ENCODE measurements at regions not wholly inside any gene's neighbourhood (a gene's known extent, or its start where the extent isn't known, plus 50 kb on each side); places are given as distances from the start of the nearest gene placed in this dataset.

GRCh38 chr2:3962719-3963118 lies 259.3 kb downstream of the DCDC2C start:
- no peak for DNase-seq

DNA sequence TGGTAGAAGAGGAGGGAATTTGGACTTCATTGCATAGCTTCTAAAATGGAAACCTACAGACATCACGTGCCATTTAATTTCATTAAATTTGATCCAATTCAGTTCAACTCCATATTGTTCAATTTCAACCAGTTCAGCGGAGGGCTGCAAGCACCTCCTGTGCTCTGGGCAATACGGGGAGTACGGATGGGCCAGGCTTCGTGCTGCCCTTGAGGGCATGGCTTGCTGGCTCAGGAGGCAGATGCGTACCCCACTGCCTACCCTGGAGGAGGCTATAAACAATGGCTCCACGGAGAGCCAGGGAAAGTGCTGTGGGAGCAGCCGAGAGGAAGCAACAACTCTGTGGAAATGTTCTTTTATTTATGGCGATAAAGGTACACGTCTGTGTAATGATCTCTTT lies 261.8 kb downstream of the DCDC2C start:
- DNase-seq: no peak

DNA sequence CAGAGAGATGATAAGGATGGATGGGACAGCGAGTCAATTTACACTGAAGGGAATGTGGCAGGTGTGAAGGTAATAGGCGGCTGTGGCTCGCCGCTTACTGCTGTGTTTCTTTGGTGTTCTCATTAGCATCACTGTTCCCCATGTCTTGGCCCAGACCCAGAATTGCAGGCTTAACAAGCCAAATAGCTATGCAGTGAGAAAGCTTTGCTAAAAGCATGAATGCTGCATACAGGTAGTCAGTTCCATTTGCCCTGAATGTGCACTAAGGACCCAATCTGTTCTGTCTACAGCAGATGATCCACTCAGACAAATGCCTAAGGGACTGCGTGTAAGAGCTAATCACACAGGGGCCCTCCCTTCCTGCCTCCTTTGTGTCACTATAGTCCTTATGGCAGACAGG lies 262.6 kb downstream of the DCDC2C start:
- no peak for DNase-seq

GRCh38 chr2:3966470-3966869 lies 263.1 kb downstream of the DCDC2C start:
- no peak for DNase-seq

DNA sequence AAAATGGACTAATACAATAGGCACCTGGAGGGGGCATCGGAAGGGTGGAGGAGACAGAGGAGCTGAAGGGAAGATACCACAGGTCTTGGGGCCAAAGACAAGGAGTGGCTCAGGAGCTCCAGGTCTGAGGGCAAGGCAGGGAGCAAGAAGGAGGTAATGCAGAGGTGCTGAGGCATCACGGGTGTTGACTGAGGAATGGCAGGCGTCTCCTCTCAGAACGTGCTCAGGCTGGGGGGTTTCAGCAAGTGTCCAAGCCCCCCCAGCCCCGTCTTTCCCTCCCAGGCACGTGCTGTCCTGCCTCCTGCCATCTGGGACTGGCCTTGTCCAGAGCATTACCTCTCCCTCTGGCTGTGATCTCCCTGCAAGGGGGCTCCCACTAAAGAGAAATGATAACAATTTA lies 265.4 kb downstream of the DCDC2C start:
- DNase-seq: no peak

- DNase-seq: no peak
Observed at GRCh38 chr2:3970791-3971651, 267.6 kb downstream of the DCDC2C start.

DNA sequence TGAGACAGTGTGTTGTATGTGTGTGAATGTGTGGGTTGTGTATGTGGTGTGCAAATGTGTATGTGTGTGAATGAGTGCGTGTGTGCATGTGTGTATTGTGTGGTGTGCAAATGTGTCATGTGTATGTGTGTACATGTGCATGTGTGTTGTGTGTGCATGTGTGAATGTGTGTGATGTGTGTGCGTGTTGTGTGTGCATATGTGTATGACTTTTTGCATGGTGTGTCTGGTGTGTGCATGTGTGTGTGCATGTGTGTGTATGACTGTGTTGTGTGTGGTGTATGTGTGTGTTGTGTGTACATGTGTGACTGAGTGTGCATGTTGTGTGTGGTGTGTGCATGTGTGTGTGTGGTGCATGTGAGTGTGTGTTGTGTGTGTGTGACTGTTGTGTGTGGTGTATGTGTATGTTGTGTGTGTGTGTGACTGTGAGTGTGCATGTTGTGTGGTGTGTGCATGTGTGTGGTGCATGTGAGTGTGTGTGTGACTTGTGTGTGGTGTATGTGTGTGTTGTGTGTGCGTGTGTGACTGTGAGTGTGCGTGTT lies 268.3 kb downstream of the DCDC2C start:
- no peak for DNase-seq

DNA sequence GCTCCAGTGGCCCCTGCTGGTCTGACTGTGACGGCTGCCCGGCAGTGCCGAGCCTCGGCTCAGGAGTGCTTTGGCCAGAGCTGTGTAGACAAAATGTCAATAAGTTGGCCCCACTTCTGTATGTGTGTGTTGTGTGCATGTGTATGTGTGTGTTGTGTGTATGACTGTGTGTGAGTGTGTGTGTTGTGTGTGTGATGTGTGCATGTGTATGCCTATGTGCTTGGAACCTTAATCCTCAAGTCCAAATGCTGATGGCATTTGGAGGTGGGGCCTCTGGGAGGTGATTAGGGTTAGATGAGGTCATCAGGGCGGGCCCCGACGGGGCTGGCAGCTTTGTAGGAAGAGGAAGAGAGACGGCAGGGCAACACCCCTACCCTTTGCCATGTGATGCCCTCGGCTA lies 269.0 kb downstream of the DCDC2C start:
- DNase-seq: no peak

DNA sequence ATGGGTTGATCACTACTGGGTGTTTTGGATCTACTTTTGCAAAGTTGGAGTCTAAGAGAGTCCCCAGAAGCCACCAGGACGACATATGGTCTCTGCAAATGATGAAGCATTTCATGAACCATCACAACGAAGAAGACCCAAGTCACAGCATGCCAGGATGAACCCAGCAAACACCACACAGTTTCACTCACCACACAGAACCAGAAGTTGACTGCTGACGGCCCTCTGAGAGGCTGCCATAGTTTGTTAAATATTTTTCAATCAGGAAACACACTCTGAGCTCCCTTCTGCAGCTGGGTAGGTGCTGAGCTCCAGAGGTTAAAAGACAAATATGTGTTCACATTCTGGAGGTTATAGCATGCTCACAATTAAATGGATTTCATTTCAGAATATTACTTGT lies 271.4 kb downstream of the DCDC2C start:
- DNase-seq: no peak

DNA sequence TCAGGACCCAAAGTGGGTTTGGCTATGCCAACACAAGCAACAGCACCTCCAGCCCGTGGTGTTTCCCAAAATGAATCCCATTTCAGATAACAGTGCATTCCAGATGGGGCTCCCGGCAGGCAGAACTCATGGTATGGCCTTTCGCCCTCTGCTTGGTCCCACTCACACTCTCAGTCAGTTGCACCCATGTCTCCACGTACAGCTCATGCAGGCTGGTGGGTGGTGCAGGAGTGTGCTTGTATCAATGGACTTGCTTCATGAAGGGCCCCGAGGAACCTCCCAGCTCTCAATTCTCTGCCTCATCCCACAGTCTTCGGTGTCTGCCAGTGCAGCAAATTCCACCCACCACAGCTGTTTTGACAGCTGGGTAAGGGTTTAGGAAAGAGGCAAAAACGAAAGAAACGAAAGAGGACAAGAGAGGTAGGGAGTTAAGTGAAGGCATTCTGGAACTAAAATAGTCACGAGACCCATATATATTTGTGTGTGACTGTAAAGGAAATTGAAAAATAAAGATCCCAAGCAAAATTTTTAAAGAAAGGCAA lies 278.1 kb downstream of the DCDC2C start:
- no peak for DNase-seq

- DNase-seq: no peak
Observed at GRCh38 chr2:3982160-3982559, 278.8 kb downstream of the DCDC2C start.

DNA sequence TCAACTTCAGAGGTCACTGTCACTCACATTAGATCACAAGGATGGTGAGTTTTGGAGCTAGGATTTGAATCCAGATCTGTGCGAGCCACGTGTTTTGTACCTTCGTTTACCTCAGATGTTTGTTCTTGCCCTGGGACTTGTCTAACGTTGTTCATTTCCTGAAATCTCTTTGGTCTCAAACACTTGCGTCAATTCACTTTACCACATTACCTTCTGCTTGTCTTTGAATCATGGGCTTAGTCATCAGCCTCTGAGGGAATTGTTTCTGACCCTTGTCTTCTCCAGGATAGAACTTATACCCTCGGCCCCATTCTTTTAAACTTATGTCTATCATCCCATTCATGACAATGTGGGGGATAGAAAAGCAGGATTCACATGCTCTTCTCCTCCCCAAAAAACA lies 282.7 kb downstream of the DCDC2C start:
- DNase-seq: no peak

GRCh38 chr2:3986530-3987258 lies 283.3 kb downstream of the DCDC2C start:
- DNase-seq: no peak

GRCh38 chr2:4002841-4003403 lies 299.5 kb downstream of the DCDC2C start:
- no peak for DNase-seq

DNA sequence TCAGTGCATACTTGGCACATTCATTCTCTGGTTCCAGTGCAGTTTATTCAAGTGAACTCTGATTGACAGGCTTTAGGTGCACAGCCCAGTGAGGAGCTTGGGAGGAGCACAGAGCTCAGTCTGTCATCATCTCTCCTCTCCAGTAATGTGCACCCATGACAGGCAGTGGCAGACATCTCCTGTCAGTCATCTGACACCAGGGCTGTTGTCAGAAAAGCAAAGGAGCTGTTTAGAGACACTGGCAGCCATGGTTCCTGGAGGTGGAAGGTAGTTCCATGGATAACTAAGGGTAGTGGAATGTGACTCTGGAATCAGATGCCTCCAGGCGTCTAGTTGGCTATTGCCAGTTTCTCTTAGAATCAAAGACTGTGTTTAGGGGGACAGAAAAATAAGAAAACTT lies 308.8 kb downstream of the DCDC2C start:
- DNase-seq: no peak

DNA sequence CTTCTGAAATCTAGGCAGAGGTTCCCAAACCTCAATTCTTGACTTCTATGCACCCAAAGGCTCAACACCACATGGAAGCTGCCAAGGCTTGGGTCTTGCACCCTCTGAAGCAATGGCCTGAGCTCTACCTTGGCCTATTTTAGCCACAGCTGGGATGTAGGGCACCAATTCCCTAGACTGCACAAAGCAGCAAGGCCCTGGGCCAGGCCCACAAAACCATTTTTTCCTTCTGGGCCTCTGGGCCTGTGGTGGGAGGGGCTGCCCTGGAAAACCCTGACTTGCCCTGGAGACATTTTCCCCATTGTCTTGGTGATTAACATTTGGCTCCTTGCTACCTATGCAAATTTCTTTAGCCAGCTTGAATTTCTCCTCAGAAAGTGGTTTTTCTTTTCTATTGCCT lies 315.2 kb downstream of the DCDC2C start:
- no peak for DNase-seq

GRCh38 chr2:4020153-4020552 lies 316.8 kb downstream of the DCDC2C start:
- DNase-seq: no peak

GRCh38 chr2:4020649-4021048 lies 317.3 kb downstream of the DCDC2C start:
- no peak for DNase-seq

DNA sequence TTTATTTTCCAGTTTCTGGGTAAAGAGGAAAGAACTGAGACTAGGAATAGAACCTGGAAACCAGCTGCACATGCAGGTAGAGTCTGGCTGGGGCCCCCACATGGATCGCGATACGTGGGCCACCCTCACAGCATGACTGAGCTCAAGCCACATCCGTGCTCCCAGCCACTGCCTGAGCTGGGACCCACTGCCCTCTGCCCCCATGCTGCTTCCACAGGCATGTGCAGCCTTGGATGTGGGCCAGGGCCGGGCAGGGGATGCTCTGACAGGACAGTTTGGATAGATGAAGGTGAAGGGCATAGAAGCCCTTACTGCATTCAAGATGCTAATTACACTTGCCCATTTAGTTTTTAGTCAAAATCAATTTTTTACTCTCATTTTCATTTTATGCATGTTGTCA lies 321.2 kb downstream of the DCDC2C start:
- DNase-seq: no peak

DNA sequence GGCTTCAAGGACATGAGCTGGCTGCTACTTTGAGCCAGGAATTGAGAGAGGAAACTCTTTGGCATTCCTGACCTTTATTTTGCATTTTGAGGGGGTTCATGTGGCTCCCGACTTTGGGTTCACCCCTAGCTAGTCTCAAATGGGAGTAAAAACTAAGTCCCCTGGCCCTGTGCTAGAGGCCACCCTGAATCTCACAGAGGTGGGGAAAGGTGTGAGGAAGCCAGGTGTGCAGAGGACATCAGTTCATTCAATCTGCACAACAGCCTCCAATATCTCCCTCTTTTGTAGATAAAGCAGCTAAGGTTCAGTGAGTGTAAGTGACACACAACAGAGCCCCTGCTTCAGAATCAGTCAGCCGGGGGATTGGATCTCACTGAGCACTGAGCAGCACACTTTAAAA lies 325.7 kb downstream of the DCDC2C start:
- no peak for DNase-seq

DNA sequence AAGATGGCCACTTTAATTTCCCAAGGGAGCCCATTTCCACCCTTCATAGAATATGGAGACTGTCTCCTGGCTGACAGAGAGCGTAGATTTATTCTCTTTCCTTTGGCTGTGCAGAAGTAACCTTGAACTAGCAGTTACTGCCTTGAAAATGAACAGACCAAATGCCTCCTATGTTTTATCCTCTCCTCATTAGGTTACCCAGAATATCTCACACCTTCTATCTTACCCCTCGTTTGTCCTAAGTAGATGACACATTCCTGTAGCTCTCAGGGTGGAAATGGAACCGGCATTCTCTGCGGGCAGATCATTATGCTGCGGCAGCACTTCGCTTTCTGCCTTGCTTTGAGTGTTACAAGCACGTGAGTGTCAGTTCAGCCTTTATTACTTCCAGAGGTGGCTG lies 336.5 kb downstream of the DCDC2C start:
- no peak for DNase-seq

DNA sequence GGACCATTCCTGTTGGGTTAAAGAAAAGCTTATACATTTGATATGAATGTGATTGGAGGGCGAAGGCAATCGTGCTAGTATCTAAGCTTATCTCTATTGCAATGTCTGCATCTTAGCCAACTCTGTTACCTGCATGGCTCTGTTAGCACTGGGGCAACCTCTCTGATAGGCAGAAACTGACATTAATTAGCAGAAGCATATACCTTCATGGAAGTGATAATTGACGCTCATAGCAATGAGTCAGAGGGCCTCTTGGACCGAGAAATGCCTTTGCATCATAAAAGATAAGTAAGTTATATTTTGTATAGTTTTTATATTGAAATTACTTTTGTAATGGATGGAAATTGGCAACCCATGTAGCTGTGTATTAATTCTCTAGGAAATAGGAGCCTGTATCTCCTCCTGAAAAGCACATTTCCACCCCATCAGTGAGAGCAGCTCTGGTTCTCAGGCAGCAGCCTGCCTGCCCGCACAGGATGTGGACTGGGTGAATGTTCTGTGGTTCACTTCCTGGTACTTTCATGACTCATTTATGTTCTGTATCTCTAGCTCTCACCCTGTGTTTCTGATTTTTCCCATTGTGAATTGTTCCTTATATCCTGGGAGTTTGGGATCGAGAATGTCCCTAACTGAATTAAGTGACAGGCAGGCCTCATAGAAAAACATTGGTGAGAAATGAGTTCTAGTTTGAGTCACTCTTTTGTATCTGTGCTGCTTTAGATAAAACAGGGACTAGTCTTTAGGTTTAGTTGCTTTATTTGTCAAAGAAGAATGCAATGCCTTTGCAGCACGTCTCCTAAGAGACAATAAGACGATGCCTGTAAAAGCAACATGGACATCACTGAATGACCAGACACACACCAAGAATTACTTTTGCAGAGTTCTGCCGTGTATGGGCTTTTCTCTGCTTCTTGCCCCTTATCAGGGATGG lies 344.9 kb downstream of the DCDC2C start:
- no peak for DNase-seq
